ENCODE measurements at regions not wholly inside any gene's neighbourhood (a gene's known extent, or its start where the extent isn't known, plus 50 kb on each side); places are given as distances from the start of the nearest gene placed in this dataset.

DNA sequence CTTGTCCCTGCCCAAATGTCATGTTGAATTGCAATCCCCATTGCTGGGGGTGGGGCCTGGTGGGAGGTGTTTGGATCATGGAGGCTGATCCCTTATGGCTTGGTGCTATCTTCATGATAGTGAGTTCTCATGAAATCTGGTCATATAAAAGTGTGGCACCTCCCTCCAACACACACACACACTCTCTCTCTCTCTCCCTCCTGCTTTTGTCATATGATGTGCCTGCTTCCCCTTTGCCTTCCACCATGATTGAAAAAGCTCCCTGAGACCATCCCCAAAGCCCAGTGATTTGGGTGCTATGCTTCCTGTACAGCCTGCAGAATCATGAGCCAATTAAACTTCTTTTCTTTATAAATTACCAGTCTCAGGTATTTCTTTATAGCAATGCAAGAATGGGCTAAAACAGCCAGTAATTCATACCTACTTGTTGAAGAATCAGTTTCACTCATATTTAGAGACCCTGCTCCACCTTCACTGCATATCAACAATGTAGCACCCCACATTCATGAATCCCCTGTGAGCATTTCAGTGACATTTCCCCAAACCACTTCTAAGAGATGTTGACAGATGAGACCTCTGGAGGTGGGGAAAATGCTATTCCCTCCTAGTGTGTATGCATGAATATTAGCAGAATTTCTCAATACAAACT lies 54.8 kb upstream of the STK17B start:
- TF ChIP-seq CTCF (conservative IDR thresholded peaks at IDR 0.05 in 1 of 2, IDR thresholded peaks at IDR 0.05 in 1 of 2; ENCODE audit: low read depth in 1 of 2, low read length in 2 of 2) (no peak), EZH2 (IDR thresholded peaks at IDR 0.05; ENCODE audit: low read length, missing control alignments) (no peak)
